Body of pancreas (tissue), 4 donors: ENCODE measurements at regions not wholly inside any gene's neighbourhood (a gene's known extent, or its start where the extent isn't known, plus 50 kb on each side); places are given as distances from the start of the nearest gene placed in this dataset.
"Not testable (repeated sequence)": the region's sequence is repeated elsewhere in the genome, so short reads cannot be mapped to it uniquely, and the experiment has no call there.

Source experiments
- CTCF ChIP-seq, 7 experiments: fragments of 450-650 bp in 4 of 7; fragments of 200-600 bp in 3 of 7; sonication (generic) in 3 of 7; IDR thresholded peaks; one replicate each; pipeline ENCODE4 v1.5.1; 2016 to 2019; ENCODE audit warnings: antibody characterized with exemption in 7 of 7
- POLR2A ChIP-seq, 3 donors: fragments of 450-650 bp; IDR thresholded peaks; one replicate each; pipeline ENCODE4 v1.6.1; 2016; ENCODE audit warnings: antibody characterized with exemption in 3 of 3, mild to moderate bottlenecking in 2 of 3

GRCh38 chr4:146047768-146048167 lies 109.1 kb upstream of the ZNF827 start:
- not testable (repeated sequence) for TF ChIP-seq CTCF, POLR2A (IDR thresholded peaks at IDR 0.05)
